ENCODE measurements at regions not wholly inside any gene's neighbourhood (a gene's known extent, or its start where the extent isn't known, plus 50 kb on each side); places are given as distances from the start of the nearest gene placed in this dataset.

DNA sequence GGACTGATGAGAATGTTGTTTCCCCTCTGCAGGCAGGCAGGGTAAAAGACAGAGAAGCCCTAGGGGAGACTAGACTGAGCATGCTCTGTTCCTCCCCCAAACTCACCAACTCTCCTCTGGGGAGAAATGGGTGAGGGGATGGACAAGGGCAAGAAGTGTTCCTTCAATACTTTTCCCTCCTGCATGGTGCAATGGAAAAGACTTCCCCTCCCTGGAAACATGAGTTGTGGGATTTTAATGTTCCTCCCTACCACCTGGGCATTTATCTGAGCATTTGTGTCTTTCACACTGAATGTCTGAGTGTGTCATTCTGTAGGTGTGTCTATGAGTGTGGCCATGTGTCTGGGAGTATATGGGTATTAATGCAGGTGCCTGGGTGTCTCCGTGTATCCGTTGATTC lies 275.7 kb downstream of the C1orf94 start (continued):
- TF ChIP-seq, protein P1, sequence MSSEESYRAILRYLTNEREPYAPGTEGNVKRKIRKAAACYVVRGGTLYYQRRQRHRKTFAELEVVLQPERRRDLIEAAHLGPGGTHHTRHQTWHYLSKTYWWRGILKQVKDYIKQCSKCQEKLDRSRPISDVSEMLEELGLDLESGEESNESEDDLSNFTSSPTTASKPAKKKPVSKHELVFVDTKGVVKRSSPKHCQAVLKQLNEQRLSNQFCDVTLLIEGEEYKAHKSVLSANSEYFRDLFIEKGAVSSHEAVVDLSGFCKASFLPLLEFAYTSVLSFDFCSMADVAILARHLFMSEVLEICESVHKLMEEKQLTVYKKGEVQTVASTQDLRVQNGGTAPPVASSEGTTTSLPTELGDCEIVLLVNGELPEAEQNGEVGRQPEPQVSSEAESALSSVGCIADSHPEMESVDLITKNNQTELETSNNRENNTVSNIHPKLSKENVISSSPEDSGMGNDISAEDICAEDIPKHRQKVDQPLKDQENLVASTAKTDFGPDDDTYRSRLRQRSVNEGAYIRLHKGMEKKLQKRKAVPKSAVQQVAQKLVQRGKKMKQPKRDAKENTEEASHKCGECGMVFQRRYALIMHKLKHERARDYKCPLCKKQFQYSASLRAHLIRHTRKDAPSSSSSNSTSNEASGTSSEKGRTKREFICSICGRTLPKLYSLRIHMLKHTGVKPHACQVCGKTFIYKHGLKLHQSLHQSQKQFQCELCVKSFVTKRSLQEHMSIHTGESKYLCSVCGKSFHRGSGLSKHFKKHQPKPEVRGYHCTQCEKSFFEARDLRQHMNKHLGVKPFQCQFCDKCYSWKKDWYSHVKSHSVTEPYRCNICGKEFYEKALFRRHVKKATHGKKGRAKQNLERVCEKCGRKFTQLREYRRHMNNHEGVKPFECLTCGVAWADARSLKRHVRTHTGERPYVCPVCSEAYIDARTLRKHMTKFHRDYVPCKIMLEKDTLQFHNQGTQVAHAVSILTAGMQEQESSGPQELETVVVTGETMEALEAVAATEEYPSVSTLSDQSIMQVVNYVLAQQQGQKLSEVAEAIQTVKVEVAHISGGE (CRISPR knock-in tag; IDR thresholded peaks at IDR 0.05) = peak in 2 of 3 experiments; percentile 59 to 76; a peak in 3 of 6 replicates

DNA sequence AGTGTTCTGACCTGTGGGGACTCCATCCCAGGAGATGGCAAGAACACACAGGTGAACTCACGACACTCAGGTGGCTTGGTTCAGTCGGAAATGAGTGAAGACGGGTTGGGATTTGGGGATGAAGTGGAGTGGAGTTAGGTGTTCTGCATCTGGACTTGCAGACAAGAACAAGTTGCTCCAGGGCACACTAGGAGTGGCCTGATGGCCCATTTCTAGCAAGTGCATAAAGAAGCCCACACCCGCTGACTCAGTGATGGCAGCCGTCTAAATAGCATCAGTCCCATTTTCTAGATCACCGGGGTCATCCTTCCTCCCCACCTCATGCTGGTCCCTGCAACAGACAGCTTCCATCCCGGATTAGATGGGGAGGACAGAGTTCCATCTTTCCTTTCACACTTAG lies 278.4 kb downstream of the C1orf94 start:
- TF ChIP-seq MIER1 (IDR thresholded peaks at IDR 0.05; ENCODE audit: low read depth) = no peak
- no peak for TF ChIP-seq HMGN3 (IDR thresholded peaks at IDR 0.05; ENCODE audit: borderline replicate concordance, extremely low read depth, insufficient read length, low read depth, low read length)
- TF ChIP-seq NUFIP1 (IDR thresholded peaks at IDR 0.05; ENCODE audit: partially characterized antibody) = no peak
- no peak for TF ChIP-seq HEY1 (CRISPR knock-in tag; IDR thresholded peaks at IDR 0.05; ENCODE audit: borderline replicate concordance)
- TF ChIP-seq DEAF1 (CRISPR knock-in tag; IDR thresholded peaks at IDR 0.05) = no peak
- no peak for TF ChIP-seq ZNF830 (CRISPR knock-in tag; IDR thresholded peaks at IDR 0.05)
- no peak for TF ChIP-seq SAP30 (IDR thresholded peaks at IDR 0.05; ENCODE audit: borderline replicate concordance, insufficient read depth, low read depth, low read length, poor library complexity, severe bottlenecking)
- TF ChIP-seq RNF2 (IDR thresholded peaks at IDR 0.05) = no peak
- TF ChIP-seq ZNF780A (CRISPR knock-in tag; IDR thresholded peaks at IDR 0.05) = no peak
- H4K20me1 ChIP-seq (replicated peaks; ENCODE audit: control insufficient read depth, insufficient read depth, low read length) = no peaks in the 10 kb centered on the region
- H3K27ac ChIP-seq (ENCODE audit: extremely low read depth, low read depth, low read length) = no peak overlapping the region
- in situ Hi-C loops (cut with MboI) (no loop called here), intact Hi-C loops (cut with micrococcal nuclease) (no loop called here)
- no peaks in the 10 kb centered on the region for H3K4me1 ChIP-seq (replicated peaks in 1 of 2; ENCODE audit: control insufficient read depth in 2 of 2, insufficient read depth in 2 of 2, low read length in 2 of 2)
- no peaks in the 10 kb centered on the region for H3K79me2 ChIP-seq (ENCODE audit: control insufficient read depth, insufficient read depth, low read length)
- WGBS (ENCODE audit: insufficient coverage, low coverage, missing lambda C conversion rate) = under 1% methylated on average over 7 of the region's 7 CpGs
- H3K4me2 ChIP-seq (ENCODE audit: insufficient read depth, low read length) = no peak overlapping the region
- CTCF ChIA-PET (ENCODE audit: low intra/inter-chr PET ratio) = no interaction called here
- no TSS peak for BruUV-seq (replicated peaks)
- no peaks in the 10 kb centered on the region for H3K9me1 ChIP-seq (ENCODE audit: control insufficient read depth, insufficient read depth, low read length)
- no peaks in the 10 kb centered on the region for H3K36me3 ChIP-seq (ENCODE audit: control insufficient read depth, insufficient read depth, low read length)
- no peaks in the 10 kb centered on the region for H3K9me3 ChIP-seq (replicated peaks; ENCODE audit: control insufficient read depth, insufficient read depth, low read depth, low read length)
- H3K9ac ChIP-seq (ENCODE audit: insufficient read depth in 1 of 2, low read depth in 2 of 2, low read length in 2 of 2) = no peak overlapping the region
- H3K27me3 ChIP-seq (ENCODE audit: control insufficient read depth in 2 of 2, insufficient read depth in 2 of 2, low read length in 2 of 2) = no peaks in the 10 kb centered on the region
- POLR2A ChIA-PET = no interaction called here
- H3K4me3 ChIP-seq = no peak overlapping the region
- ATAC-seq = no peak
- H2AFZ ChIP-seq (ENCODE audit: low read depth, low read length) = no peak overlapping the region
- FAIRE-seq = no peak
- DNase-seq (ENCODE audit: extremely low read depth in 1 of 4, low spot score in 3 of 4) = no peak

All from K562 (cell line).